PFSK-1 (cell line): ENCODE measurements at regions not wholly inside any gene's neighbourhood (a gene's known extent, or its start where the extent isn't known, plus 50 kb on each side); places are given as distances from the start of the nearest gene placed in this dataset.

Experiments
- FOXP2 ChIP-seq: optimal IDR thresholded peaks from 2 replicates; pipeline ENCODE3; 2011; ENCODE audit warnings: borderline replicate concordance, control low read depth, inconsistent platforms; ENCODE audit not compliant: insufficient read depth; ENCODE audit errors: extremely low read length, extremely low read depth
- POLR2AphosphoS5 ChIP-seq: IDR thresholded peaks from 2 replicates; pipeline ENCODE4 v1.6.1; 2012; ENCODE audit warnings: low read depth, mild to moderate bottlenecking, control low read depth, low read length, moderate library complexity
- REST ChIP-seq, 2 experiments: IDR thresholded peaks; 2 replicates each; pipeline versions ENCODE4 v1.6.1 to v1.8.0; 2011 to 2012; ENCODE audit warnings: low read depth in 2 of 2, low read length in 2 of 2, control low read depth in 1 of 2, inconsistent platforms in 1 of 2, mild to moderate bottlenecking in 1 of 2, moderate library complexity in 1 of 2; ENCODE audit not compliant: insufficient read depth in 1 of 2
- SIN3A ChIP-seq: IDR thresholded peaks from 2 replicates; pipeline ENCODE4 v1.6.1; 2012; ENCODE audit warnings: mild to moderate bottlenecking, low read length, moderate library complexity, borderline replicate concordance; ENCODE audit not compliant: insufficient read depth
- TAF1 ChIP-seq: IDR thresholded peaks from 2 replicates; pipeline ENCODE4 v1.6.1; 2012; ENCODE audit warnings: low read length, control low read depth, borderline replicate concordance; ENCODE audit not compliant: insufficient read depth

GRCh38 chr2:19272941-19273470, 85.4 kb downstream of the OSR1 start:
- no peak for TF ChIP-seq REST (IDR thresholded peaks at IDR 0.05; ENCODE audit: insufficient read depth in 1 of 2, low read depth in 2 of 2, low read length in 2 of 2)
- no peak for TF ChIP-seq POLR2AphosphoS5
- no peak for TF ChIP-seq FOXP2
- TF ChIP-seq TAF1: no peak
- TF ChIP-seq SIN3A: no peak

- TF ChIP-seq TAF1 (no peak), REST (IDR thresholded peaks at IDR 0.05; ENCODE audit: insufficient read depth in 1 of 2, low read depth in 2 of 2, low read length in 2 of 2) (no peak), FOXP2 (no peak), POLR2AphosphoS5 (no peak), SIN3A (no peak)
Observed at GRCh38 chr2:19272039-19272438, 86.4 kb downstream of the OSR1 start.

GRCh38 chr2:19264852-19265251, 93.6 kb downstream of the OSR1 start:
- TF ChIP-seq POLR2AphosphoS5 (no peak), FOXP2 (no peak), TAF1 (no peak), SIN3A (no peak), REST (IDR thresholded peaks at IDR 0.05; ENCODE audit: insufficient read depth in 1 of 2, low read depth in 2 of 2, low read length in 2 of 2) (no peak)

- TF ChIP-seq SIN3A (no peak), REST (IDR thresholded peaks at IDR 0.05; ENCODE audit: insufficient read depth in 1 of 2, low read depth in 2 of 2, low read length in 2 of 2) (no peak), FOXP2 (no peak), POLR2AphosphoS5 (no peak), TAF1 (no peak)
Observed at GRCh38 chr2:19262150-19262549, 96.3 kb downstream of the OSR1 start.

GRCh38 chr2:19261061-19261460, 97.4 kb downstream of the OSR1 start:
- TF ChIP-seq FOXP2: no peak
- no peak for TF ChIP-seq SIN3A
